ENCODE measurements at regions not wholly inside any gene's neighbourhood (a gene's known extent, or its start where the extent isn't known, plus 50 kb on each side); places are given as distances from the start of the nearest gene placed in this dataset.
A peak's percentile ranks its signal among the peaks of the same experiment; 100 is the strongest.
"Not testable (repeated sequence)": the region's sequence is repeated elsewhere in the genome, so short reads cannot be mapped to it uniquely, and the experiment has no call there.

- no peak for DNase-seq (ENCODE audit: low spot score)
These were observed 732.9 kb downstream of the CETN3 start for GRCh38 chr5:89676634-89677033.

GRCh38 chr5:89673019-89673418 lies 736.5 kb downstream of the CETN3 start:
- DNase-seq (ENCODE audit: low spot score): no peak

GRCh38 chr5:89668821-89669220 lies 740.7 kb downstream of the CETN3 start:
- DNase-seq (ENCODE audit: low spot score): no peak

GRCh38 chr5:89662499-89662898 lies 747.1 kb downstream of the CETN3 start:
- DNase-seq (ENCODE audit: low spot score): no peak

GRCh38 chr5:89638871-89639270 lies 755.9 kb upstream of the MEF2C start:
- DNase-seq (ENCODE audit: low spot score): no peak

- DNase-seq (ENCODE audit: low spot score): not testable (repeated sequence)
These were observed 751.2 kb upstream of the MEF2C start for GRCh38 chr5:89634176-89634575.

GRCh38 chr5:89630064-89630463 lies 747.1 kb upstream of the MEF2C start:
- DNase-seq (ENCODE audit: low spot score): not testable (repeated sequence)

GRCh38 chr5:89628876-89629635 lies 746.1 kb upstream of the MEF2C start:
- no peak for DNase-seq (ENCODE audit: low spot score)

GRCh38 chr5:89615839-89616518 lies 733.0 kb upstream of the MEF2C start:
- no peak for DNase-seq (ENCODE audit: low spot score)

GRCh38 chr5:89613222-89613956 lies 730.4 kb upstream of the MEF2C start:
- DNase-seq (ENCODE audit: low spot score): no peak

GRCh38 chr5:89606939-89607534 lies 724.1 kb upstream of the MEF2C start:
- DNase-seq (ENCODE audit: low spot score): no peak

- no peak for DNase-seq (ENCODE audit: low spot score)
These were observed 721.4 kb upstream of the MEF2C start for GRCh38 chr5:89604342-89604741.

GRCh38 chr5:89601880-89602279 lies 718.9 kb upstream of the MEF2C start:
- DNase-seq (ENCODE audit: low spot score): peak; percentile 68

GRCh38 chr5:89597878-89598277 lies 714.9 kb upstream of the MEF2C start:
- DNase-seq (ENCODE audit: low spot score): no peak

- no peak for DNase-seq (ENCODE audit: low spot score)
These were observed 713.8 kb upstream of the MEF2C start for GRCh38 chr5:89596821-89597220.

GRCh38 chr5:89595056-89595455 lies 712.1 kb upstream of the MEF2C start:
- no peak for DNase-seq (ENCODE audit: low spot score)

- DNase-seq (ENCODE audit: low spot score): no peak
These were observed 701.5 kb upstream of the MEF2C start for GRCh38 chr5:89584339-89584956.

- DNase-seq (ENCODE audit: low spot score): no peak
These were observed 700.5 kb upstream of the MEF2C start for GRCh38 chr5:89583534-89583933.

GRCh38 chr5:89582768-89583339 lies 699.9 kb upstream of the MEF2C start:
- no peak for DNase-seq (ENCODE audit: low spot score)

GRCh38 chr5:89580976-89581375 lies 698.0 kb upstream of the MEF2C start:
- DNase-seq (ENCODE audit: low spot score): no peak

- DNase-seq (ENCODE audit: low spot score): no peak
These were observed 692.3 kb upstream of the MEF2C start for GRCh38 chr5:89575319-89575718.

All from mesenteric fat pad (tissue), 1 donor.